ENCODE measurements at regions not wholly inside any gene's neighbourhood (a gene's known extent, or its start where the extent isn't known, plus 50 kb on each side); places are given as distances from the start of the nearest gene placed in this dataset.

DNA sequence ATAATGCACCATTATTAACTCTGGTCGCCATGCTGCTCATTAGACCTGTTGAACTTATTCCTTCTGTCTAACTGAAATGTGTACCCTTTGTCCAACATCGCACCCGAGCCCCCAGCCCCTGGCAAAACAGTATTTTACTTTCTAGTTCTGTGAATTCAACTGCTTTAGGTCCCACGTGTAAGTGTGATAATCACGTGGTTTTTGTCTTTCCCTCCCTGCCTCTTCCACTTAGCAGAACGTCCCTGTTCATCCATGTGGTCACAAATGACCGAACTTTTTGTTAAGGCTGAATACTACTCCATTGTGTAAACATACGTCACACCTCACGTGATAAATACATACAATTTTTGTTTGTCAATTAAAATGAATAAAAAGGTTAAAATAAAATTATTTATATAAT, 826.9 kb downstream of the DCDC2C start:
- no peaks in the 10 kb centered on the region for H3K4me1 ChIP-seq
- TF ChIP-seq POLR2A (IDR thresholded peaks at IDR 0.05) = no peak
- TF ChIP-seq, protein P1, sequence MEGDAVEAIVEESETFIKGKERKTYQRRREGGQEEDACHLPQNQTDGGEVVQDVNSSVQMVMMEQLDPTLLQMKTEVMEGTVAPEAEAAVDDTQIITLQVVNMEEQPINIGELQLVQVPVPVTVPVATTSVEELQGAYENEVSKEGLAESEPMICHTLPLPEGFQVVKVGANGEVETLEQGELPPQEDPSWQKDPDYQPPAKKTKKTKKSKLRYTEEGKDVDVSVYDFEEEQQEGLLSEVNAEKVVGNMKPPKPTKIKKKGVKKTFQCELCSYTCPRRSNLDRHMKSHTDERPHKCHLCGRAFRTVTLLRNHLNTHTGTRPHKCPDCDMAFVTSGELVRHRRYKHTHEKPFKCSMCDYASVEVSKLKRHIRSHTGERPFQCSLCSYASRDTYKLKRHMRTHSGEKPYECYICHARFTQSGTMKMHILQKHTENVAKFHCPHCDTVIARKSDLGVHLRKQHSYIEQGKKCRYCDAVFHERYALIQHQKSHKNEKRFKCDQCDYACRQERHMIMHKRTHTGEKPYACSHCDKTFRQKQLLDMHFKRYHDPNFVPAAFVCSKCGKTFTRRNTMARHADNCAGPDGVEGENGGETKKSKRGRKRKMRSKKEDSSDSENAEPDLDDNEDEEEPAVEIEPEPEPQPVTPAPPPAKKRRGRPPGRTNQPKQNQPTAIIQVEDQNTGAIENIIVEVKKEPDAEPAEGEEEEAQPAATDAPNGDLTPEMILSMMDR (IDR thresholded peaks at IDR 0.05) = no peak
- DNase-seq = no peak
- H3K27me3 ChIP-seq = no peaks in the 10 kb centered on the region
- no peak overlapping the region for H3K4me3 ChIP-seq
- no peak overlapping the region for H3K27ac ChIP-seq
- H3K36me3 ChIP-seq (ENCODE audit: low read depth, missing control alignments) = no peaks in the 10 kb centered on the region
- intact Hi-C loops (cut with DNase I; ENCODE audit: low total_unique reads) = no loop called here
- WGBS, 2 donors = 82 to 84% methylated on average over 9 of the region's 9 CpGs
- H3K9me3 ChIP-seq = no peaks in the 10 kb centered on the region

- 73 to 96% methylated on average over 2 of the region's 2 CpGs for WGBS, 2 donors
- H3K4me3 ChIP-seq = no peak overlapping the region
- intact Hi-C loops (cut with DNase I; ENCODE audit: low total_unique reads) = no loop called here
- TF ChIP-seq POLR2A (IDR thresholded peaks at IDR 0.05) = no peak
- TF ChIP-seq, protein P1 (IDR thresholded peaks at IDR 0.05) = no peak
- no peaks in the 10 kb centered on the region for H3K27me3 ChIP-seq
- DNase-seq = no peak
- H3K4me1 ChIP-seq = no peaks in the 10 kb centered on the region
- H3K36me3 ChIP-seq (ENCODE audit: low read depth, missing control alignments) = no peaks in the 10 kb centered on the region
- H3K27ac ChIP-seq = no peak overlapping the region
- no peaks in the 10 kb centered on the region for H3K9me3 ChIP-seq
These were observed 830.4 kb downstream of the DCDC2C start for GRCh38 chr2:4533806-4534205.

DNA sequence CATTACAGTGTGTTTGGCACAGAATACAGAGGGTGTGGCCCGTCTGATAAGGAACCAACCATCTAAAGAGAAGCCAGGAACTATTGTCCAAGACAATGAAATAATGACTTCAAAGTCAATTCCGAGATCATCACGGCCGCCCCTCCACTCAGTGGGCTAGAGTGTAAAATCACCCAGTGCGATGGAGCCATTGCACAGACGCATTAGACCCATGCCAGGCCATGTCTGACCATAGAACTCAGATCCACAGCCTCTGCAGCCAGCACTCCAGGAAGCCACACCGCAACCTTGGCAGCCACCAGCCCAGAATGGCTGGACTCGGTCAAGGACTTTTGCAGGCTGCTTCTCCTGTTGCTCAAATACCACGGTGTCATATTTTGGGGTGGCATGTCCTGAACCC, 835.7 kb downstream of the DCDC2C start:
- intact Hi-C loops (cut with DNase I; ENCODE audit: low total_unique reads) = no loop called here
- H3K27me3 ChIP-seq = no peaks in the 10 kb centered on the region
- H3K4me3 ChIP-seq = no peak overlapping the region
- WGBS, 2 donors = 69 to 85% methylated on average over 9 of the region's 9 CpGs
- no peaks in the 10 kb centered on the region for H3K9me3 ChIP-seq
- no peak overlapping the region for H3K27ac ChIP-seq
- no peaks in the 10 kb centered on the region for H3K4me1 ChIP-seq
- TF ChIP-seq, protein P1 (IDR thresholded peaks at IDR 0.05) = no peak
- TF ChIP-seq POLR2A (IDR thresholded peaks at IDR 0.05) = no peak
- no peak for DNase-seq
- no peaks in the 10 kb centered on the region for H3K36me3 ChIP-seq (ENCODE audit: low read depth, missing control alignments)

DNA sequence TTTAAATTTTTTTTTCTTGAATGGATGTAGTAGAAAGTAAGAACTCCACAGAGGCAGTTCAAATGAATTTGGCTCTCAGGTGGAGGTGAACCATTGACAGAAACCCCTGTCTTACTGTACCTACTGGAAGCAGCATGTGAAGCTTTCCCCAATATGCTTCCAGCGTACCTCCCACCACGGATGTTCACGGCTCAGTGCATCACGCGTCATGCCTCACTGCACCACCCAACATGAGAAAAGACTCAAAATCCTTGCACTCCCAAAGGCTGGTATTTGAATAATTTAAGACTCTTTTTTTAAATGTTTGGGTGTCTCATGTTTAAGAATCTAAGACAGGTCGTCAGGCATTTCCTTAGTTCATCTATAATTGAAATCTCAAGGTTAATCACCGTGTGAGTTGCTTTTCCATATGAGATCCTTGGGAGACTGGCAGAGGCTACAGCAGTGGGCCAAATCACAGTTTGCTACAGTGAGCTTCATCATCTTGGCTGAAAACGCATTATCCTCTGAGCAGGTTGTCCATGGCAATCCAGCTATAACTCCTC, 846.4 kb downstream of the DCDC2C start:
- TF ChIP-seq, protein P1 (IDR thresholded peaks at IDR 0.05) = no peak
- no peak for TF ChIP-seq POLR2A (IDR thresholded peaks at IDR 0.05)
- intact Hi-C loops (cut with DNase I; ENCODE audit: low total_unique reads) = no loop called here
- Histone ChIP-seq H3K9me3 (no peaks in the 10 kb centered on the region), H3K4me3 (no peak overlapping the region), H3K27ac (no peak overlapping the region), H3K27me3 (no peaks in the 10 kb centered on the region), H3K36me3 (ENCODE audit: low read depth, missing control alignments) (no peaks in the 10 kb centered on the region), H3K4me1 (no peaks in the 10 kb centered on the region)
- WGBS, 2 donors = 80 to 81% methylated on average over 8 of the region's 8 CpGs
- DNase-seq = no peak

DNA sequence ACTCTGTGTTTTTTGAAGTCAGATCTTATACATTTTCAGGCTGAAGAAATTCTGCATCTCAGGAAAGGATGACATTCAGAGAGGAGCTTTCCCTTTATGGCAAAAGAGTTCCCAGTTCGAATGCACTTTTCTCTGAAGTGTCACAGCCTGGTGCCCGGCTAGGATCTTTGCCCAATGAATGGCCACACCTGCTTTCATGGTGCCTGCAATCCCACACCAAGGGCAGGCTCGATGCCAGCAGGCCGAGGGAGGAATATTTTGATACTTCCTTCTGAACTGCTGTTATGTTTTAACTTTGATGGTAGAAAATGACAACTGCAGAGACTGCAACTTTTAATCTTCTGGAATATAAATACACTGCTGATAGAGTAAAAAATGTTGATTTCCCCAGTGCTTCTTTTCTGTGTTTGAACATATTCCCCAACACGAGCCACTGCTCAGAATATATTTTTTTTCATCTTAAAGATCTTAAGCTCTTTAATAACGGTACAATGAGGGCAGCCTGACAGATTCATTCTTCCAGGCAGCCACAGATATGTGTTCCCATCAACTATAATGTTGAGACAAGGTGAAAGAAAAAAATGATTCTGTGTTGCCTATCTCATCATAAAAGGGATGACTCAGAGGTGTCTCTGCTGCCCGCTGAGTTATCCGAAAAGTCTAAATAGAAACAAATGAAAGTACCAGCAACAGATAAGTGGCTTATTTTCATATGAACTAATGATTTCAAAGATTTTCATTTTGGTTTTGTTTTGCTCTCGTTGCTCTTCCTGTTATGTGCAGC, 848.5 kb downstream of the DCDC2C start:
- no peak for DNase-seq
- no peak overlapping the region for H3K4me3 ChIP-seq
- TF ChIP-seq POLR2A (IDR thresholded peaks at IDR 0.05) = no peak
- TF ChIP-seq, protein P1 (IDR thresholded peaks at IDR 0.05) = no peak

More for the DNA sequence above, 848.5 kb downstream of the DCDC2C start:
- H3K27me3 ChIP-seq = no peaks in the 10 kb centered on the region
- H3K9me3 ChIP-seq = no peaks in the 10 kb centered on the region
- no peaks in the 10 kb centered on the region for H3K4me1 ChIP-seq
- intact Hi-C loops (cut with DNase I; ENCODE audit: low total_unique reads) = no loop called here
- WGBS, 2 donors = 60 to 71% methylated on average over 9 of the region's 9 CpGs
- no peak overlapping the region for H3K27ac ChIP-seq
- H3K36me3 ChIP-seq (ENCODE audit: low read depth, missing control alignments) = no peaks in the 10 kb centered on the region
